Hepatocyte (in vitro differentiated cells): ENCODE measurements at regions not wholly inside any gene's neighbourhood (a gene's known extent, or its start where the extent isn't known, plus 50 kb on each side); places are given as distances from the start of the nearest gene placed in this dataset.

Experiments used
- CTCF ChIP-seq: fragments of 200-600 bp; sonication (generic); IDR thresholded peaks from 2 replicates; pipeline ENCODE4 v1.5.1; 2016; ENCODE audit warnings: antibody characterized with exemption, mild to moderate bottlenecking; ENCODE audit not compliant: poor library complexity
- EZH2 ChIP-seq: fragments of 200-600 bp; sonication (generic); IDR thresholded peaks from 2 replicates; pipeline ENCODE4 v1.6.1; 2016; ENCODE audit warnings: antibody characterized with exemption, mild to moderate bottlenecking, borderline replicate concordance

- TF ChIP-seq EZH2 (no peak), CTCF (no peak)
Observed at GRCh38 chr7:51606601-51607154, 290.1 kb upstream of the COBL start.
